GM13977 (cell line): ENCODE measurements at regions not wholly inside any gene's neighbourhood (a gene's known extent, or its start where the extent isn't known, plus 50 kb on each side); places are given as distances from the start of the nearest gene placed in this dataset.

Experiments used
- DNase-seq: peaks from one replicate; pipeline ENCODE4 v3.0.0; 2012; ENCODE audit warnings: low spot score
- in situ Hi-C: fragments of 300-500 bp; cut with MboI; formaldehyde crosslinking; loops from one replicate; pipeline ENCODE4 v1.12.0; 2022; ENCODE audit warnings: low sequenced_read_pairs, low pct_unique_long_range_greater_than_20kb, mixed read lengths, inconsistent platforms; ENCODE audit not compliant: unreplicated experiment
- TF ChIP-seq, protein P1 (sequence below): IDR thresholded peaks from 2 replicates; pipeline ENCODE4 v1.5.1; 2012; ENCODE audit warnings: mild to moderate bottlenecking, control low read depth; ENCODE audit not compliant: insufficient read depth; ENCODE audit errors: extremely low read depth, missing control alignments

GRCh38 chr6:170471491-170471890, 81.6 kb downstream of the PSMB1 start:
- DNase-seq: no peak
- TF ChIP-seq, protein P1, sequence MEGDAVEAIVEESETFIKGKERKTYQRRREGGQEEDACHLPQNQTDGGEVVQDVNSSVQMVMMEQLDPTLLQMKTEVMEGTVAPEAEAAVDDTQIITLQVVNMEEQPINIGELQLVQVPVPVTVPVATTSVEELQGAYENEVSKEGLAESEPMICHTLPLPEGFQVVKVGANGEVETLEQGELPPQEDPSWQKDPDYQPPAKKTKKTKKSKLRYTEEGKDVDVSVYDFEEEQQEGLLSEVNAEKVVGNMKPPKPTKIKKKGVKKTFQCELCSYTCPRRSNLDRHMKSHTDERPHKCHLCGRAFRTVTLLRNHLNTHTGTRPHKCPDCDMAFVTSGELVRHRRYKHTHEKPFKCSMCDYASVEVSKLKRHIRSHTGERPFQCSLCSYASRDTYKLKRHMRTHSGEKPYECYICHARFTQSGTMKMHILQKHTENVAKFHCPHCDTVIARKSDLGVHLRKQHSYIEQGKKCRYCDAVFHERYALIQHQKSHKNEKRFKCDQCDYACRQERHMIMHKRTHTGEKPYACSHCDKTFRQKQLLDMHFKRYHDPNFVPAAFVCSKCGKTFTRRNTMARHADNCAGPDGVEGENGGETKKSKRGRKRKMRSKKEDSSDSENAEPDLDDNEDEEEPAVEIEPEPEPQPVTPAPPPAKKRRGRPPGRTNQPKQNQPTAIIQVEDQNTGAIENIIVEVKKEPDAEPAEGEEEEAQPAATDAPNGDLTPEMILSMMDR: no peak
- in situ Hi-C loops: no loop called here

GRCh38 chr6:170470734-170471133, 82.4 kb downstream of the PSMB1 start:
- DNase-seq: no peak
- TF ChIP-seq, protein P1: no peak
- in situ Hi-C loops: no loop called here

- TF ChIP-seq, protein P1: no peak
- in situ Hi-C loops: no loop called here
- no peak for DNase-seq
Observed at GRCh38 chr6:170464524-170464979, 88.6 kb downstream of the PSMB1 start.

DNA sequence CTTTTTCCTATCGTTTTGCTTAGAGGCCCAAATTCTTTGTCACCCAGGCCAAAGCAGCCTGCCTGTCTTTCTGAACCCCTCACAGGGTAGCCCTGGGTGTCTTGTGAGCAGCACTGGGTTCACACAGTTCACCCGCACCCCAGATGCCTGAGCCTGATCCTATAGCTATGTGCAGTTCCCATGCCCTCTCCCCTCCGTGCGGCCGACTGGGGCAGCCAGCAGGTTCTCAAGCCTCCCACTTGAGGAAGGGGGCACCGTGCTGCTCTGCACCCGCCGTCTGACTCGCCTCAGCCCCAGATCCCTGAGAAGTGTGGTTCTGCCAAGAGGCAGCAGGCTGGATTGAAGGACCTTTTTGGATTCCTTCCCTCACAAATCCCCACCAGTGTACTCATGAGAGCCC, 89.0 kb downstream of the PSMB1 start:
- DNase-seq: no peak
- in situ Hi-C loops: no loop called here
- TF ChIP-seq, protein P1: no peak

- DNase-seq: no peak
- in situ Hi-C loops: no loop called here
- TF ChIP-seq, protein P1: no peak
Observed at GRCh38 chr6:170463101-170463721, 89.9 kb downstream of the PSMB1 start.

GRCh38 chr6:170462366-170463020, 90.6 kb downstream of the PSMB1 start:
- in situ Hi-C loops: no loop called here
- DNase-seq: no peak
- TF ChIP-seq, protein P1: no peak
